Posterior vena cava (tissue), 2 donors: ENCODE measurements at regions not wholly inside any gene's neighbourhood (a gene's known extent, or its start where the extent isn't known, plus 50 kb on each side); places are given as distances from the start of the nearest gene placed in this dataset.

Experiments
- DNase-seq: peaks from one replicate; pipeline ENCODE4 v3.0.0-alpha.2; 2020; ENCODE audit warnings: low spot score
- intact Hi-C, 2 donors: fragments of 100-400 bp; cut with DNase I; formaldehyde crosslinking; loops; one replicate each; pipeline versions ENCODE4 v1.14.1 to v1.14.2; 2022 to 2023
- donor health status: DM: yes; HTN: yes; CAD: no.
- donor health status: DM: yes; HTN: yes; CAD: no.

DNA sequence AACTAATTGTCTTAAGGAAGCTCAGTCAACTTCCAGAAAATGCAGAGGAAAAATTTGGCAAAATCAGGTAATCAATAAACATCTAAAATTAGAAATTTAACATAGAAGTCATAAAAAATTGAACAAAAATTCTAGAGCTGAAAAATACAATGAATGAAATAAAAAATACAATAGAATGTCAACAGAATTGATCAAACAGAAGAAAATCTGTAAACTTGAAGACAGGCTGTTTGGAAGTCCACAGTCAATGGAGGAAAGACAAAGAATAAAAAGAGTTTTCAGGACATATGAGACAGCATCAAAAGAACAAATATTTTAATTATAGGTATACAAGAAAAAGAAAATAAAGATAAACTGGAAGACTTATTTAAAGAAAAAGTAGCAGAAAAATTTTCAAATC lies 469.0 kb downstream of the RWDD3 start:
- intact Hi-C loops: no loop called here

DNA sequence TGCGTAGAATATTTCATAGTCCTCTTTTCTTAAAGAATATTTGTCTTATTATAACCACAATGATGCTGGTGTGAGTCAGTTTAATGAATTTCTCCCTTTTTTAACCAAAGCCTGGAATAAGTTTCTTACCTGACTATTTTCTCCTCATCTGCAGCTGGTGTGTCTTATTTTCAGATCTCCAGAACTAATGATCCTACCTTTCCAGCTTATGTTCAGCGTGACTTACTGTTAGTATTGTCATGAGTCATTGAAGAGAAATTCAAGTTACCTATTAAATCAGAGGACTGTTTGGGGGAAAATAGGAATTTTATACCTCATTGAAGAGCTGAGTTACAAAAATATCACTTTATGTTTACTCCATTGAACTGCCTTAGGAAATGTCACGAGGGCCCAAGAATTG lies 482.1 kb downstream of the RWDD3 start:
- DNase-seq: no peak
- intact Hi-C loops: no loop called here

More for the DNA sequence above, 469.0 kb downstream of the RWDD3 start:
- DNase-seq: no peak

DNA sequence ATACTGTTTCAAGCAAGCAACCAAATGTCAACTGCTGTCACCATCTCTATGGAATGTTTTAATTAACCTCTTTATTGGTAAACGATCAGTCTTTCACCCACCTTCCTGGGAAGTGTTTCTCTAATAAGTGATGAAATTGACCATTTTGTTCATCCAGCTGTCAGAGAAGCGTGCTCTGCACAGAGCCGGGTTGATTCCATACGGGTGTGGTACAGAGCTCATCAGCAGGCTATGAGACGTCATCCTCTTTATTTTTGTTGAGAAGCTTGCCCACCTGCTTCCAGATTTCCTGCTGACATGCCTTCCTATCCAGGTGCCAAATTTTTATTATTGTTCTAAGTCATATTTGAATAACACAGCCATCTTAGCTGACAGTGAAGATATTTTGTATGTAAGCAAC lies 482.5 kb downstream of the RWDD3 start:
- intact Hi-C loops: no loop called here
- no peak for DNase-seq

DNA sequence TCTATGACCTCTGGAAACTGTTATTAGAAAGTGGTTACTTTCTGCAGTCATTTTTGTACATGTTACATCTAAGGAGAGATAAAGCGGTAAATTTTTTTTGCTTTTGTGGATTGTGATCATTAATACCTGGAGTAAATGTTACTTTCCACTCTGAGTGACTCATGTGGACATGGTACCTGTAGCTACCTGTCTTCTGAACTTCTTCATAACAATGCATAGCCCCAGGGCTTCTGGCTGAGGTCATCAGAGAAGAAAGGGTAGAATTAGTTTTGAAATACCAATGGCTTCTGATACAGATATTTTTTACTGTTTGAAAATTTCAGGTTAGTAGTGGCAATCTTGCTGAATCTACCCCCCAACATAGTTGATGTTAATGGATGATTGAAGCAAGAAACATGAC lies 489.3 kb downstream of the RWDD3 start:
- DNase-seq: no peak
- intact Hi-C loops: no loop called here

DNA sequence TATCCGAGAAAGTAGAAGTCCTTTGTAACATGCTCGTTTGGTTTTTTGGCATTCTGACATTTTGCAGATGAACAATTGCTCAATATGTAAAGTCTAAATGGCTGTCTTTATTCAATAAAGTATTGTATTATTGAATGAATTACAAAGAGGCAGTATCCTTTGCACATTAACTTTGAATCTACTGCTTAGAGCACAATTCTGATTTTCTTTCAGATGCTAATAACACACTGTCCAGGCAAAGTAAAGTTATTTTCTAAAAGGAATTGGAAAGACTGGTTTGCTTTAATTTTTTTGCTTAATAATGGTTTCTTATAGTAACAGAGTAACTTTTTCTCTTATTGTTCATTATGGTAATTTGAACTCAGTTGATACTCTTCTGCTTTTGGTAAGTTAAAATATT lies 494.8 kb downstream of the RWDD3 start:
- intact Hi-C loops: no loop called here

DNA sequence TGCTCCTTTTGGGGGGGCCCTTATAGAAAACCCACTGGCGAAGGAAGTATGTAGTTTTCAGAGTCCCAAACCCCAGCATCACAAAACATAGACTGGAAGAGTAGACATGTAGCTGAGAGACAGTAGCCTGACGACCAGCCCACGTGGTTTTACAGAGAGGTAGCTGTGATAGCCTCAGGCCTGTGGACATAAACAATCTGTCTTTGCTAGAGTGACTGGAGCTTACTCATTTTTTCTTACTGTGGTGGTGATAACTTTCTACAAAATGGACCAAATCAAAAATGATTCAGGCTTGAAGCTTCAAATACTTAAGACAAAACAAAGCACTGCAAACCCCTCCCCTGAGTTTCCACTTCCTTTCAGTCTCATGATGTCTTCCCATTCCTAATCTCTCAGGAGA lies 497.0 kb downstream of the RWDD3 start:
- intact Hi-C loops: no loop called here
- DNase-seq: no peak

More for the DNA sequence above, 494.8 kb downstream of the RWDD3 start:
- no peak for DNase-seq

DNA sequence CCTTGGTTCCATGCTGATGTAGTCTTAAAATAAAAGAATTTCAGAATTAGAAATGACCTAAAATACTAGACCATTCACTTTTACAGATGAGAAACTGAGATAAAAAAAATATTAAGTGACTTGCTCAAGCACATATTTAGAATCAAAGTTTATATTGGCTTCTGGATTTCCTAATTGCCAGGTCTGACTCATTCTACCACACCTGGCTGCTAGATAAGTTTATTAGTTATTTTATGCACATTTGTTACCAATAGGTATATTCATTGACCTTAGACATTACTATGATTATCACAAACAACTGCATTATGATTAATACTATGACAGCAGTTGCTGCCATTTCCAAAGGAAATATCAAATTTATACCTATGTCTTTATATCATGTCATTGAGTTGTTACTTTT lies 497.5 kb downstream of the RWDD3 start:
- no peak for DNase-seq
- intact Hi-C loops: no loop called here

DNA sequence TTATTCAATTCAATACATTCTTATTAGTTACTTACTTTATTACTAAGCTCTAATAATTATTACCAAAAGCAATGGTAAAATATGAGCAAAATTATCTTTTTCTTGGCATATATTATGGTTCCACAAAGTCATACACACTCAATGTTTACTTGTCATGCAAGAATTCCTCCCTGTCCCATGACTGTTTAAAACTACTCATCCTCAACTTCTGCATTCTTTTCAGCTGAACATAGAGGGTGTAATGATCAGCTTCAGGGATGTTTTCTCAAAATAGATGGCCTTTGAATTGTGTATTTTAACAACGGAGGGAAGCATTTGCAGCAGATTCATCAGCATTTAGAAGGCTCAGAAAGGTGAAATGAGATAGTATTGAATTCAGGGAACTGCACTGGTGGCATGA lies 499.0 kb downstream of the RWDD3 start:
- intact Hi-C loops: no loop called here
- no peak for DNase-seq

DNA sequence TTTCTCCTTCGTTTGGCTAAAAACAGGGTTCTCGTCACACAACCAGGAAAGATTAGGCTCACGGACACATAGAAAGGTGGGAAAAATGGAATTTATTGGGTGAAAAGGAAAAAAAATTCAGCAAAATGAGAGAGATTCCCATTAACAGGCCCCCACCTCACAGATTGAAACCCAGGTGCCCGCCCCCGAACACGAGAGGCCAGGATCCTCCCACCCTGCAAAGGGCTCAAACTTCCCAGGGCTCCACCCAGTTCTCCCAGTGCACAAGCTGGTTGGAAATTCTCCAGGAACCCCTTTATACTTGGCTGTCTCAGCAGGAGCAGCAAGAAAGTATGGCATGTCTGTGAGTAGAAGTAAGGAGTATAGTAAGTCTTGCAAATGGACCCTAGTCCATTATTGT lies 499.7 kb downstream of the RWDD3 start:
- peak; percentile 64 for DNase-seq
- intact Hi-C loops: no loop called here

DNA sequence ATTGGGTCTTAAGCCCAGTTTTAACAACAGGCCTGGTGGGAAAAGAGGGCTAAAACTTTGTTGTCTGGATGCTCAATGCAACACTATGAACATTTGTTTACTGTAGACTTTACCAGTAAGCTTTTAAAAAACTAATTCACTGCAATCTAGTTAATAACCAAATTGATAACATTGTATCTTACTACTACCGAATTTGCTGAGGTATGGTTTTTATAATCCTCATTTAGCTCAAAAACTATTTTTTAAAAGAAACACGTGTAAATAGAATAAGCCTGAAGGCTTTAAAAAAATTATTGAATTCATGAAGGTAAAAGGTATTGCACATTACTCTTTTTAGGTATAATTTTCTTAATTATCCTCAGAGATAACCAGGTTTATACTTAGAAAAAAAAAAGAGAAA lies 500.6 kb downstream of the RWDD3 start:
- intact Hi-C loops: no loop called here
- DNase-seq: no peak

DNA sequence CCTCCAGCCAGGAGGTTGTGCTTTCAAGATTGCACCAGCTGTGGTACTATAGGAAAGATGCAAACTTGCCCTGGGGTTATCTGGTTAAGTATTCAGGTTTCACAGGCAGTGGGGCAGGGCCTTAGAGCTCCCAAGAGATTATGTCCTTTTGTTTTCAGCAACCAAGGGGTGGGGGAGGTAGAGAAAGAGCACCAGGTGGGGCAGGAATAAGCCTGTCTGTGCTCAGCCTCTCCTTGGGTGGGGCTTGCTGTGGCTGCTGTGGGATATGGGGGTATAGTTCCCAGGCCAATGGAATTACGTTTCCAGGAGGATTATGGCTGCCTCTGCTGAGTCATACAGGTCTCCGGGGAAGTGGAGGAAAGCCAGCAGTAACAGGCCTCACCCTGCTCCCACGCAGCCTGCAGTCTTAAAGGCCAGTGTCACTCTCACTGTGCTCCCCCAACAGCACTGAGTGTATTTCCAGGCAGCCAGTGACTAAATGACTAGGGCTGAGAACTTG lies 508.6 kb downstream of the RWDD3 start:
- no peak for DNase-seq
- intact Hi-C loops: no loop called here

DNA sequence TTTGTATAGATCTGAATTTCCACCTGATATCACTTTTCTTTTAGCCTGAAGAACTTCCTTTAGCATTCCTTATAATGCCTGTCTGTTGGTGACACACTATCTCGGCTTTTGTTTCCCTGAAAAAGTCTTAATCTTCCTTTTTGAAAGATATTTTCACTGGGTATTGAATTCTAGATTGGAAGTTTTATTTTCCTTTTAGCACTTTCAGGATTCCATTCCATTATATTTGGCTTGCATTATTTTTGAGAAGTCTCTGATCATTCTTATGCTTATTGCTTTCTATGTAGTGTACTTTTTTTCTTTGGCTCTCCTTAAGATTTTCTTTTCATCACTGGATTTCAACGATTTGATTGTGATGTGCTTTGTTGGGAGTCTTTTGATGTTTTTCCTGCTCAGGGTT lies 510.7 kb downstream of the RWDD3 start:
- no peak for DNase-seq
- intact Hi-C loops: no loop called here

DNA sequence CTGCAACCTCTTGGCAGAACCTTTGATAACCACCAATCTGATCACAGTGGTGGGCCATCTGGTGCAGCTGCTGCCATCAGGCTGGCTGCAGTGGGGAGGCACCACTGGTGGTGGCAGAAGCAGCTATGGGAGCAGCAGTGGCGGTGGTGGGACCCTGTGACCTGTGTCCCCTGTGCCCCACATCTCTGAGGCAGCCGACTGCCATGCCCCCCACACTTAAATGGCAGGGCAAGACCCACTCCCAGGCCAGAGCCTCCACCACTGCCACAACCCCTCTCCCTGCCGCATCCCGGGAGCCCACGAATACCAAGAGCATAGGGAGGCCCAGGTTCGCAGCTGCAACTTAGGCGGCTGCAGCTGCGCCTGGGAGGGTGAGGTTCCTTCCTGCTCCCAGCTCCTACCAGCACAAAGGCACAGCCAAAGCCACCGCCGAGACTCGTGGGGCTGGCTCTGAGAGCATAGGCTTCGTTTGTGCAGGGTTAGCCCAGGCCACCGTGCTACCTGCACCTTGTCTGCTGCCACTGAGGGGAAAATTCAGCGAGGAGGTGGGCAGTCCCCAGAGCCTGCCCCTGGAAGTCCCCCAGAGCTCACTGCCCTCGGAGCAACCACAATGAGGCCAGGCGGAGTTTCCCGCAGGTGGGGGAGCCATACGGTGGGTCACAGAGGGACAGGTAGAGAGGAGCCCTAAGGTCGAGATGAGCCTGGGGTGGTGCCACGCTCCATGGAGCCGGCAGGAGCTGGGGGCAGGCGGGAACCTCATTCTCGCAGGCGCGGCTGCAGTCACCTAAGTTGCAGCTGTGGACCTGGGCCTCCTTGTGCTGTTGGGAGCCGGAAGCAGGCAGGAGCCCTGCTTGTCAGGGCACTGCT lies 518.7 kb downstream of the RWDD3 start:
- no peak for DNase-seq
- intact Hi-C loops: no loop called here

DNA sequence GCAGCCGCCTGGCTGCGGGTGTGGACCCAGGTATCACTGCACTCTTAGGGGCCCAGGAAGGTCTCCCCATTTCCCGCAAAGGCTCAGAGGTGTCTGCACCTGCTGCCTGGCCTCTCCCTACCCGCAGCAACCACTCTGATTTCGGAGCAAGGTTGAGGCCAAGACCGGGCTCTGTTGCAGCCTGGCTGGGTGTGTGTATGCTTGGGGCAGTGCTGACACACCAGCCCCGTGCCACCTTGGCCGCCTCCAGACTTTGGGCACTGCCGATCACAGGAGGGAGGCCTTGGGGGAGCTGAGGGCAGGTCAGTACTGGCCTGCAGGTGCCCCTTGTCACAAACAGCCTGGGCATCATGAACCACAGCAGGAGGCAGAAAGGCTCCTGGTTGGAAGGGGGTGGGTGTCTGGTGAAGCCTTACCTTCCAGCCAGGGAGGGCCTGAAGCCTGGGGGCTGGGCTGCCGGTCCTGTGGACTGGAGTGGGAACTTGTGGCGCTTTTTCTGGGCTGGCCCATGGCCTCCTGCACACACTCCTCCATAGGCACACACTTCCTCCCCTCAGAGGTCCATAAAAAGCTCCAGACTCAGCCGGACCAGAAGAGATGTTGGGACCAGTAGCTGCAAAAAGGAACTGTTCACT lies 519.5 kb downstream of the RWDD3 start:
- intact Hi-C loops: no loop called here
- DNase-seq: no peak

DNA sequence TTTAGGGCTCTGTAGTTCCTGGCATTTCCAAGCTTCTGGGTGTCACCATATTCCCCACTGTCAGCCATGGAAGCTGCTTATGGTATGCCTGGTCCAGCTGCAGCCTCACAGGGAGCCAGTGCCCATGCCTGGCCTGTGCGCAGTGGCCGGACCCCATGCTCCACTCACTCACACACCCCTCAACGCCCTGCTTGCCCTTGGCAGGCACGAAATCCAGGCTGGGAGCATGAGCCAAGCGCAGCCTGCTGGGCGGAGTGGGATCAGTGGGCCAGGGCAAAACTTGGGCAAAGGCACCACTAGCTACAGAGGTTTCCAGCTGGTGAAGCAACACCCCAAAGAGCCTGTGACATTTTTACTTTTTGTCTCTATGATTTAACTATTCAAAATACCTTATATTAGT lies 520.4 kb downstream of the RWDD3 start:
- no peak for DNase-seq
- intact Hi-C loops: no loop called here

DNA sequence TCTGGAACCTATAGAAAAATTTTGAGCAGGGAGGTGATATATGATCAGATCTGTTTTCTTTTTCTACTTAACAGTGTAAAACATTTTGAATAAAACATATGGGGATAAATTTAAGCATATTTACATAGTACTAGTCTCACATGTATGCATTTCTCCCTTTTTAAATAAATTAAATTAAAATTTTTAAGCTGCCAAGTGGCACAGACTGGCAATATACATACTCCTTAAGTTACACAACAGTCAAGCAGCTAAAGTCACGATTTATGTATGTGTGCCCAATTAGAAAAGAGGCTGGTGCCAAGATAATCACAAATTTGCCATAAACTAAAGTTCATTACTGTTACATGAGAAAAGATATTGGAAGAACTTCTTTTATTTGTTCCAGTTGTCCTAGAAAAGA lies 532.0 kb downstream of the RWDD3 start:
- no peak for DNase-seq
- intact Hi-C loops: no loop called here

DNA sequence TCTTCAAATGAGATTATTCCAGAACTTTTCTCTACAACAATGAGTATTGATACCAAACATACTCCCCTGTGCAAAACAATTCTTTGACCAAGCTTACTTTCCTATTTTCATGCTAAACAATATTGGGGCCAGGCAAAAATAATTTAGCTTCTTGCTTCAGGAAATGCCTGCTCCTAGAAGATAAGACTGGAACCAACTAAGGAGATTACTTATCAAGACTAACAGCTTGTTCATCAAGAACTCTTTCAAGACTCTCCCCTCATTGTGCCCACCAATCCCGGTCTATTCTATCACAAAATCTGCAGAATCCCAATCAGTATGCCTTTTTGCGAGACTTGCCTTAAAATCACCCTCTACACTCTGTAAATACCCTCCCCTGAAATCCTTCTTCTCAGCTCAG lies 536.6 kb downstream of the RWDD3 start:
- no peak for DNase-seq
- intact Hi-C loops: no loop called here

DNA sequence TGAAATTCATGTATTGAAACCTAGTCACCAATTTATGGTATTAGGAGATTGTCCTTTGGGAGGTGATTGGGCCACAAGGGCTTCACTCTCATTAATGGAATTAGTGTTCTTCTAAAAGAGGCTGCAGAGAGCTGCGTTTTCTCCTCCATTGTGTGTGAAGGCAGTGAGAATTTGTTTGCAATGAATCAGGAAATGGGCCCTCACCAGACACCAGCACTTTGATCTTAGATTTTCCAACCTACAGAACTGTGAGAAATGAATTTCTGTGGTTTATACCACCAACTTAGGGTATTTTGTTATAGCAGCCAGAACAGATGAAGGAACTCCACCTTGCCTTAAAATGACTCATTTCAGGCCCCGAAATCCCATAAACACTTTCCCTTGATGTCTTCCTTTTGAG lies 544.2 kb downstream of the RWDD3 start:
- DNase-seq: no peak
- intact Hi-C loops: no loop called here

DNA sequence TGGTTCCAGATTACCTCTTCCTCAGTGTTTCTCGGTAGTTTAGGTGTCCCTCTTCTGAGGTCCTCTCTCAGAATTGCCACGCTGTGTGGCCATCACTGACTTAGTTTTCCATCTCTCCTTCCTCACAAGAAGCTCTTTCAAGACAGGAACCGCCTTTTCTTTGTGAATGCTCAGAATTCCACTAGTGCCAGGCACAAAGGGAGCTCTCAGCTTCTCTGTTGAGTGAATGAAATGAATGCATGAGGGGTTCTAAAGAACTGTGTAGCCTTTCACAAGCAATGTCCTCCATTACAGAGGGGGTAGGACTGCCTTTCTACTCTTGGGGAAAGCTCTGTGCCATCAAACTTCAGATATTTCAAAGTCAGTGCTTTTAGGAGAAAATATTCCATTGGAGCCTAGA lies 546.8 kb downstream of the RWDD3 start:
- intact Hi-C loops: no loop called here
- no peak for DNase-seq

DNA sequence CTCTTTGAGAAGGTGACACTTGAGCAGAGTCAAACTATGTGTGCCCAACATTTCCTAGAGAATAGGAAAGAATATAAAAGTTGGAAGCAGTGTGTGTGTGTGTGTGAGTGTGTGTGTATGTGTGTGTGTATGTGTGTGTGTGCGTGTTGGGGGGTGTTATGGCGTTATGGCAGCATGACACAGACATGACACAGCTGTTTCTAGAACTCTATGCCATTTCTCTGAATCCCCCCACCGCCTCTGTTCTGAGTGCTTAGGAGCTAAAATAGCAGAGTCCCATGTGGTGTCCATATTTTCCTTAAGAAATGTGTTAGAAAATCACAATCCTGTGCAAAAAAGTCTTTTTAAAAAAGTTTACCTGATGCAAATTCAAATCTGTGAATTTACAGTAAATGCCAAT lies 556.1 kb downstream of the RWDD3 start:
- DNase-seq: no peak
- intact Hi-C loops: no loop called here

DNA sequence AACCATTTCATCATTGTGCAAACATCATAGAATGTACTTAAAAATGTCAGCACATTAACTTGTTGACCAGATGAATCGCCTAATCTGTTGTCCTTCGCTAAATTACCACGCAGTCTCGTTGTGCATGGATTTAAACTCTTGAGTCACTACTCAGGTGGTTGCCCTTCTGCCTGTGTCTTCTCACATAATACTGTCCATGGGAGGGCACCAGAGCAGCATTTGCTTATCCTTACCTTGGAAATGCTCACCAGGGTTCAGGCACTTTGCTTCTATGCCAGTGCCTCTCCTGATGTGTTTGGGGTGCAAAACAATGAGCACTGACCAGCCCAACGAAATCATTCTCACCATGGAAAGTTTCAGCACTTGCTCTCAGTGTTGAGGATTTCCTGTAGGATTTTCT lies 559.9 kb downstream of the RWDD3 start:
- intact Hi-C loops: no loop called here
- no peak for DNase-seq
